GM19043 (cell line): ENCODE measurements at regions not wholly inside any gene's neighbourhood (a gene's known extent, or its start where the extent isn't known, plus 50 kb on each side); places are given as distances from the start of the nearest gene placed in this dataset.

ENCODE experiments used
- ATAC-seq: cut with Tn5 transposase; IDR thresholded peaks from one replicate; pipeline ENCODE4 v1.9.1; 2021; ENCODE audit warnings: low read depth; ENCODE audit not compliant: unreplicated experiment

DNA sequence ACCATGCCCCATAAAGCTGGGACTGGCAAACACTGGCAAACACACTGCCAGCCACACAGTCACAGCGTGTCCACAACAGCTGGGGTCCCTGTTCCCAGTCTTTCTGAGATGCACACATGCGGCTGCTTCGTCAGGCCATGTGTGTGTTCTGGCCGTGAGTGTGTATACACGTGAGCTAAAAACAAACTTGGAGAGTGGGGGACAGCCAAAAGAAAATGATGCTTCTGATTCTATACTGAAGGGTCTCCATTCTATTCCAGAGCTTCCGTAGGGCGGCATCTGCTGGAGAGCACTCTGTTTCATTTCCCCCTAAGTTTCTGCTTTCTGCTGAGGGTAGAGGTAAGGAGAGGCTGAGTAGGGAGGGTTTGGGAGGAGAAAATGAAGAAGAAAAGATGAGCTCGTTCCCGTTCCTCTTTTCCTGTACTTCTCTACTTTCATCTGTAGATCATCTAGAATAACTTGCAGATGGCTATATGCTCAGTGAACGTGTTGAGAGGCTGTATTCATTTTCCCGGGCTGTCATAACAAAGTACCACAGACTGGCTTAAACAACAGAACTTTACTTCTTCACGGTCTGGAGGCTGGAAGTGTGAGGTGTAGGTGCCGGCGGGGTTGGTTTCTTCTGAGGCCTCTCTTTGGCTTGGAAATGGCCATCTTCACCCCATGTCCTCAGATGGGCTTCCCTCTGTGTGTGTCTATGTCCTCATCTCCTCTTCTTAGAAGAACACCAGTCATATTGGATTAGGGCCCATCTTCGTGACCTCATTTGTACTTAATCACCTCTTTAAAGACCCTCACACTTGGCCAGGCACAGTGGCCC, 151.6 kb downstream of the TOMM20 start:
- no peak for ATAC-seq

DNA sequence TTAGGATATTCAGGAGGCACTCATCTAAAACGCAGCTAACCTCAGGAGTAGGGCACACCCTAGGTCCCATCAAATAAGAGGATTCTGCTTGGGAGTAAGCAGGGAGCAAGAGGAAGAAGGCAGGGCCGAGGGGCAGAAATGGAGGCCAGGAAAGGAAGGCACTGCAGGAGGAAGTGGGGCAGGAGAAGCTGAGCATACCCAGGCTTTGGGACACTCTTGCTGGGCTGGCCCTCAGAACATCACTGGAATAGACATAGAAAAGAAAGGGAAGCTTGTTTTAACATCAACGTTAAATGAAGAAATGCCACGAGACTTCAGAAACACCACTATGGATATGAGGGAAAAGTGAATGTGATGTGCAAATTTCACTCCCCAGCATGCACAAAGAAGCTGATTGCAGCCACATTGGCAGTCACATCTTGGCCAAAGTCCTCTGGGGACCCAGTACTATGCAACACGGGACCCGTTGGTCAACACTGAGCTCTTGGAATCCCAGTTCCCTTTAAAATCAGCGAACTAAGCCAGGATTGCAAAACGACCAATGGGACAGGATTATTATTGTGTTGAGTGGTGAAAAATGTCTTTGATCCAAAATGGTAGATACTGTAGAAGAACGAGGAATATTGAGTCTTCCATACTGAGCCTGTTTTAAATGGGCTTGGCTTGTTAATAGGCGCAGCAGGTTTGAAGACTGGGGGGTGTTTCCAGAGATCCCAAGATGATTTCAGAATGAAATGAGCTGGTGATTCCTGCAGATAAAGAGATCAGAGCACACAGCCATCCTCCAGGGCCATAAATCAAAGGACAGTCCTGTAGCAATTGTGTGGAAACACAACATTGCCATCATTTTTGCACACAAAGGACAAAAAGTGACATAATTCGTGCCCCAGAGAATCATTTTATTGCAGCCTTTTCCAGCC, 152.4 kb downstream of the TOMM20 start:
- no peak for ATAC-seq

DNA sequence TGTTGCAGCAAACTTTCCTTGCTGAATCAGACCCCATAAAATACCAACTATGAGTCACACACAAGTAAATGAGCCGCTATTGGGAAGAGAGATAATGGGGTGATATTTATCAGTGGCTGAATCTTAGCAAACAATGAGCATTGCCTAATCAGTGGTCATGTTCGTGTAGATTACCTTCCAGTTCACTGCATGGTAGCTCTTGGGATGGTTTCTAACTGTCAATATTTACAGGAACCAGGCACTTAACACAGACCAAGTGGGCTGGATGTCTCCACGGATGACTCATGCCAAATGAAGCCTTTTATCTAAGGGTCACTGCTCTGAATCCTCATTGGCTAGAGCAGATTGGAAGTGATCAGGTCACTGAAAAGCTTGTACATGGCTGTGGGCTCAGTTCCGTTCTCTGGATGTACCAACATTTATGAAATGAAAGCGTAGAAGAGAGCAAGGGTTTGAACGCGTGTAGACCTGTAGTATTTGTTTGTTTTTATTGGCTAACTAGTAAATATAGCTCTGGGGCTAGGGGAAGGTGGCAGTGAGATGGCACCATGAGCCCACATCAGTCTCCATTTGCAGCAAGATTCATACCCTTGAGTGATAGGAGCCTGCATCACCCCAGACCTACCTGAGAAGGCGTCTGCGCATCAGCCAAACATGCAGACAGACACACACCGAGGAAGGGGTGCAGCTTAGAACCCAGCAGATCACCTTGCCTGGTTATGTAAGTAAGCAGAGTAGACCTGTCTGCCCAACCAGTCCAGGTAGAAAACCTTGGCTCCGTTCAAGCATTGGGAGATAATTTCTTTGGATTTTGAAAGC, 153.3 kb downstream of the TOMM20 start:
- no peak for ATAC-seq

DNA sequence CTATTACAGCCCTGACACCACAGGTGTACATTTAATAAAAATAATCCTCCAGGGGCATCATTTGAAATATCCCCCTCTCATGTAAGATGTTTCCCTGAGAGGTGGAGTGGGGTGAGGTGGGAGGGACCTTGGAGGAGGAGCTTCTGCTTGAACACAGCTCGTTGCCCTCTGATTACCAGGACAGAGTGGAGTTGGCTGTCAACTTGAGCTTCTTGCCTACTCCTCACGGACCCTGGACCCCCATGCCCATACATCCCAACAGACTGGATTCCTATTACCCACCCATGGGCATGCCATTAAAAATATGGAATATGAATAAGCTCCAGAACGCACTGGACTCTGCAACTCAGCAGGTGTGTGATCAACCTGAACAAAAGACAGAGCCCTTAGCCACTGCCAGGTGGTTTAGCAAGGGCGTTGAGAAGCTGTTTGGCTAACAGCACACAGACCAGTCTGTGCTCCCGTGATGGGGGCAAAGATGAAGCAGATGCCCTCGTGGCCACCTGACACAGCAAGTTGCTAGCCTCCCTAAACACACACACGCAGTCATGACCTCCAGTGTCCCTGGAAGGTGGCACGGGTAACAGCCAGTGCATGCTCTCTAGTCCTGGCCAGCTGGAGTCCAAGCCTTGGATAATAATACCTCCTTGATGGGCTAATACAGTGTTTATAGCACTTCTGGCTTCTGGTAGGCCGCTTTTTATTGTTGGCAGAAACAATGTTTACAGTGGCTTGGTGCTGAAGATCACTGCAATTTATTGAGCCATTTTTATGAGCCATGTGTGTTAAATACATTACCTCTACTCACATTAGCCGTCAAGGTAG, 155.0 kb downstream of the TOMM20 start:
- ATAC-seq: no peak

DNA sequence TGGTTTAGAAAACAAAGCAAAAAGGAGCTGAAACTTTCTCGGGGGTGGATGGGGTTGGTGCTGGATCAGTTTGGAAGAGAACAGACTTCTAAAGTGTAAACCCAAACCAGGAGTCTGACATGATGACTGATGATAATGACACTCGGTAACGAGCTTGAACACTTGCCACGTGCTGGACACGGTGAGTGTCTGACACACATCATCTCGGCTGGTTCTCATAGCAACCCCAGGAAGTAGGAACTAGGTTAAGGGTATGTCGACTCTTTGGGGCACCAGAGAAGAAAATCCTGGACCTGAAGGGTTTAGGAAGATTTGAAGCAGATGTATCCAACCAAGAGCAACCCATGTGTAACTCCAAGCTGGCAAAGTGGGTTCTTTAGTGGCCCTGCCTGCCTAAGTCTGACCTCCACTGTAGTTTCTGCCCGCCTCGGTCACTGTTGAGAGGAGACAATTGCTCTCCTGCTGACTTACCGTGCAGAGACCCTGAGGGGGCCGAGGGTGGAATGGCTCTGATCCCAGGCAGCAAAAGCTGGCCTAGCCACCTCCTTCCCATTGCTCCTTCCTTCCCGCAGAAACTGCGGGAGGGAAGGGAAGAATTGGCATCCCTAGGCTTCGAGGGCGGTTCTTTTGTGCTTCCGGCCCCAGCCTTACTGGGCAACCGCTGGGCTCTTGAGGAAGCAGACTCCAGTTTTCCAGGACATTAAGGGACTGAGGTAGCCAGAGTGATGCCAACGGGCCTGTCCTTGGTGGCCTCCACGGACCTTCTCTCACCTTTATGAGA, 156.0 kb downstream of the TOMM20 start:
- no peak for ATAC-seq

DNA sequence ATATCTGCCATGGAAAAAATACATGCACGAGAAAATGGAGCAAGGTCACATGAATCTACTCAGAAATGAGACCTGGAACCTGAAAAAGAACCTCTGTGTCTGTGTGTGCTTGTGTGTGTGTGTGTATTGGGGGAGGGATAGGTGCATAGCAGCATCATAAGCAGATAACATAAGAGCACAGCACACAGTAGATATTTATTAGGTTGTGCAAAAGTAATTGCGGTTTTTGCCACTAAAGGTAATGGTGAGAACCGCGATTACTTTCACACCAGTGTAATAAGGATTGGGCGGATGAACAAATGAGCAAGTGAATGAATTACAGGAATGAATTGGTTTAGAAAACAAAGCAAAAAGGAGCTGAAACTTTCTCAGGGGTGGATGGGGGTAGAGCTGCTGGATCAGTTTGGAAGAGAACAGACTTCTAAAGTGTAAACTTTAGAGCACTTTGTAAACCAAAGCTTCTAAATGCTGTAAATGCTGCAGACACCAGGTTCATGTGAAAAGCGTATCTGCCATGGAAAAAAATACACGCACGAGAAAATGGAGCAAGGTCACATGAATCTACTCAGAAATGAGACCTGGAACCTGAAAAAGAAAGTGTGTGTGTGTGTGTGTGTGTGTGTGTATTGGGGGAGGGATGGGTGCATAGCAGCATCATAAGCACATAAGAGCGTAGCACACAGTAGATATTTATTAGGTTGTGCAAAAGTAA, 156.9 kb downstream of the TOMM20 start:
- no peak for ATAC-seq

DNA sequence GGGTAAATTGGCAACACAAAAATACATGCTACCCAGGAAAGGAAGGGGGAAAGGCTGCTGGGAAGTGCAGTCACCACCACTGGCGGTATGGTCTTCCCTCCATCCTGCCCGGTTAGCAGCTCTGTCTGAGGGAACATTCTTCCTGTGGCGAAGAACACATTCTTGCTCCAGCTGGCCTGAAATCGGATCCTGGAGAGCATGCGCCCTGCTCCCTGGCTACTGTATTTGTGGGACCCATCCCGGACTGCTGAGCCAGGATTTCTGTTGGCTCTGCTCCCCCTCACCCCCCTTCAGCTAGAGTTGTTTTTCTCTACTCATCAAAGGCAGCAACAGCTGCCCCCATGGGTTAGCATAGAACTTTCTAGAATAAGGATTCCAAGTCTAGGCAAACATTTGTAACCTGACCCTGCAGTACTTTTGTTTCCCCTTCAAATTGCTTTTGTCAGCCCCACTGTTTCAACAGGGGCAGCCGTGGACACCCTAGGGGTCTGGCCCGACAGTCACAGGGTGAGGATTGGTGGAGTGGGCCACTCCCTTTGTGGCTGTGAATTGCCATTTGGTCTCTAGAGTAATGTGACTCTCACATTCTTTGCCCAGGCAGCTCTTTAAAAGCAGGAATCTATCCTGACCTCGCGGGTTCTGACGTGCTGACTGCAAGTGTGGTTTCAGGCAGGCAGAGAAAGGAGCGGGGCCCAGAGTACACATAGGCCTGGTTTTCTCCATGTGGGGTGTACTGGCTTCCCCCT, 157.7 kb downstream of the TOMM20 start:
- ATAC-seq: no peak

DNA sequence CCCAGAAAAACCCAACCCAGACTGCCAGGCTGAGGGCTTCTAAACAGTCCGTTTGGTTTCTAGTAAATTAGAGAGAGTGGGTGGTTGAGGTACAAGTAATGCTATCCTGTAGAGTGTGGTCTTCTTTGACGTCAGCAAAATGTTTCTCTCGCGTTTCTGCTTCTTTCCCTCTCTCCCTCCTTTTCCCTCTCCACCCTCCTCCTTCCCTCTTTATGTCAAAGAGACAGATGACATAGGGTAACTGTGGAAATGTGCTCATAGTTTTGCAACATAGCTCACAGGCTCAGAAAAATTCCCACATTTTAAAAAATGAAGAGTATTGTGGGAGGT, 158.3 kb downstream of the TOMM20 start:
- ATAC-seq: no peak

DNA sequence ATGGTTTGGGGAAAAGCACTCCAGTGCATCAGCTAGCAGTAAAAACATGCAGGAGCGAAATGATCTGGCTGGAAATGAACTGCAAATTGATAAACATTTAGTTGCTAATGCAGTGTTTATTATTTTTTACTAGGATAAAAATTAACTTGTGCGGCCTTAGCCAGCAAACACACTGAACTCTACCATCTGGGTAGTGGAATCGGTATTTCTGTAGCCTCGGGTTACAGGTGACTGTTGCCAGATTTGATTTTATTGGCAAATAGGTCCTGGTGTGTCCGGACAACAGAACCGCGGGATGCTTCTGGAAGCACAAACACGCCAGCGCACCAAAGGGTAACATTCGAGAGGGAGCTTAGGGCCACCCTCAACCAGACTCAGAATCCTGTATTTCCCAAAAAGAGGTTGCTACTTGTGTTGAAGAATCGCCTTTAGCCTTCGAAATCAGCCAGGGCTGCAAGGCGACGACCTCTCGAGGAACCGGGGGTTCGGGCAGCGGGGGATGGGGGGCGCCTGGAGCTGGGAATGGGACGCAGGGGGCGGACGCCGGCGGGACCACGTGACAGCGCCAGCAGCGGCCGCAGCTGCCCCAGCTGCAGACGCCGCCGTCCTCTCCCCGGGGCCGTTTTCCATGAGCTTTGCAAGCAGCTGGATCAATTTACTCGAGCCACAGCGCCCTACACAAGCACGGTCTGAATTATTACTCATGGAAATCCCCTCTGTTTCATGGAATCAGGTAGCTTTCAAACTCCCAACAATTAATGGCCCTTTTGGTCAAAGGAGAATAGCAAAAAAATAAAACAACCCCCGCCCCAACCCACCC, 158.8 kb downstream of the TOMM20 start:
- no peak for ATAC-seq

DNA sequence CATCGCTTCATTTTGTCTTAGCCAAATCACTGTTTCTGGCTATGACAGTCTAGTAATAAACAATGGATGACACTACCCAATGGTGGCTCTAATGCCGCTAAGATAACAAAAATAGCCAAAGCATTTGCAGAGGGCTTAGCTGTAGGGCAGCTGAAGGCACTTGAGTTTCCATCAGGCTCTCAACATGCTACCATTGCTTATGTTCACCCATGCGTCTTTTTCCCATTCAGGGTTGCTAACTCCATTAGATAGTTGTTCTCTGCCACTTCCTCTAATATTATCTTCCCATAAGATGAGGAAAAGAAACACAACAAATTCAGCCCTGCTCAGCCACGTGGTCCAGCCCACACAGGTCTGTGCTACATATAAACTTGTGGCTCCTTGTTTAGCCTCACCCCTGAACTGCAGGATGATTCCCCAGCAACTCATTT, 159.6 kb downstream of the TOMM20 start:
- no peak for ATAC-seq

DNA sequence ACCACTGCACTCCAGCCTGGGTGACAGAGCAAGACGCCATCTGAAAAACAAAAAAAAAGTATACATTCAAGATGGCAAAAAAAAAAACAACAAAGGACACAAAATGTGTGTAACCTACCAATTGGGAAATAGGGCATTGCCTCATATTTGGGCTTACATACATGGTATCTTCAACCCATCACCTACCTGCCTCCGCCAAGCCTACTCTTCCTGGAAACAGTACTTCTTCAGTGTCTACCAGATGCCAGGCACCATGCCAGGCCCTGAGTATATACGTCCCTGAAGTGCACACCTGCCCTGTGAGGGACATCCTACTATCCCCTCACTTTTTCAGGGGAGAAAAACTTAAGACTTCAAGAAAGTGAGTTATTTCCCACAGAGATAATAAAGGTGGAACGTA, 160.2 kb downstream of the TOMM20 start:
- no peak for ATAC-seq

DNA sequence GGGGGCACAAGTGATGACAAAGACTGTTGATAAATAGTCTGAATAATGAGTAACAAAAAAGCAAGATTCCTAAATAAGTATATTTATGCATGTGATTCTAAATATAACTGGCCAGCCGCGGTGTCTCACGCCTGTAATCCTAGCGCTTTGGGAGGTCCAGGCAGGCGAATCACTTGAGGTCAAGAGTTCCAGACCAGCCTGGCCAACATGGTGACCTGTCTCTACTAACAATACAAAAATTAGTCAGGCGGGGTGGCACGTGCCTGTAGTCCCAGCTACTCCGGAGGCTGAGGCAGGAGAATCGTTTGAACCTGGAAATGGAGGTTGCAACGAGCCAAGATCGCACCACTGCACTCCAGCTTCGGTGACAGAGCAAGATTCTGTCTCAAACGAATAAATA, 161.5 kb downstream of the TOMM20 start:
- ATAC-seq: no peak

DNA sequence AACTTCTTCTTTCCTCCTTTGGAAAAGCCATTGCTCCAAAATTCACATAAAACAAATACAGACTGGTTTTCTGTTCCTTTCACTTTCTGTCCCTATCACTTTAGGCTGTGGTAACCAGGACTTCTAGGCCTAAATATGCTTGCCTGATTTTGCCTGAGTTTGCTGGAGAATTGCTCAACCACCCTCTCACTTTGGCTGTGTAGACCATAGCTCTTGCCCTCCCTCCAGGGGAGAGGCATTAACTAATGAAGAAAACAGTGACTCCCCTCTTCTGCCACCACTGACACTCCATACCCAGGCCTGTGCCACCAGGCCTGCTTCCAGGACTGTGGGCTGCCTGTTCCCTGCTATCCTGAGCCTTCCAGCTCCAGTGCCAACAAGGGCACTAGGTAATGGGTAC, 163.5 kb downstream of the TOMM20 start:
- no peak for ATAC-seq

DNA sequence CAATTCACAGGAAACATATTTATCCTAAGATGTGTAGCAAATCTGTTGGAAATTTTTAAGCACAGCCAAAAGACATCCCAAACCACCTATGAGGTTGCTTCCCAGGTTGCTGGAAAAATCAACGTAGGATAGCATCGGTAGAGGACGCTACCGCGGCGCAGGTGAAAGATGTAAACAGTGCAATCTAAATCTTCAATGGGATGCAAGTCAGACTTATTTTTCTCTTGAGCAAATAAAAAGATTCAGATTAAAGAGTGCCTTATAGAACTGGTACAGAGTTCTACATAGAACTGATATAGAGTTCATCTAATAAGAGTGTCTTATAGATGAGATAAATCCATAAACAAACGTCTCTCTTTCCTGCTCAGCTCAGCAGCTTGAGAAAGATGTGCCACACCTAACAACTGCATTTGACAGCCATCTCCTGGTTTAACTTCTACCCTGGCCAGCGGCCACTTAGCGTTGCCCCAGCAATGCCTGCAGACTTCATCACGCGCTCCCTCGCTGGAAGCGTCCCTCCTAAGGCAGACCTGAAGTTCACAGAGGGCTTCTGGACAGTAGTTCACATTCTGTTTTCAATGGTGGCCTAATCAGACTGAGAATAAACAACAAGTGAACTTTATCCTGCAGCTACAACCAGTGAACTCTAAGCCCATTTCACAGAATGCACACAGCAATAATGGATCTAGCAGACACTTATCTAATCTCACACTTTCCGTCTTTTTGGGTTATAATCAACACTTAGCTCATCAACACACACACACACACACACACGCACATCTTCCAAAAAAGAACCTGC, 164.5 kb downstream of the TOMM20 start:
- no peak for ATAC-seq

DNA sequence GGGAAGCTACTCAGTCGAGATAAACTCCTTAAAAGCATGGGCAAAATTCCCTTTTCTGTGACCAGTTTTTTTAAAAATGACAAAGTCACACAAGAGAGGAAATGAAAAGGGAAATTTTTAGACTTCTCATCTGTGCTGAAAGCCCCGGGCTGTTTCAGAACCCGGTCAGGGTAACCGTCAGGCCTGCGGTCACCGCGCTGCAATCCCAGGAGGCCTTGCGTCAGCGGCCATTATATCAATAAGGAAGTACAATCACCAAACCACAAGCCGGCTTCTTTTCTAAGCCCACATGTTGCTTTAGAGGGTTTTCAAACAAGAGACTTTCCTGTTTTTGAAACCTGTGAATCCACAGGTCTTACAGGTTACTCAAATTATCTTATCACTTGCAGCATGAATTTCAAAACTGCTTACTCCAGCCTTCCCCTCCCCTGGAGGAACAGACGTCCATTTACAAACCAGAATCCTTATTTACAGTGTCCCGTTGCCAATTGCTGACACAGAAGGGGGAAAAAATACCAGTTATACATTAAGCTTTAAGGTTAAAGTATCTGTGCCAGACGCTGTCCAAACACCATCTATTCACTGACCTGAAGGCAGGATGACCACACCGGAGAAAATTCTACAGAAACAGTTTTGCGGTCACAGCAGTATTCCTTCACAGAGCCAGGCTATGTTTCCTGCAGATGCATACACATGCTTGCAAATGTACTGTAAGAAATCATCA, 165.3 kb downstream of the TOMM20 start:
- peak; percentile 80 for ATAC-seq
